A673 (cell line): ENCODE measurements at regions not wholly inside any gene's neighbourhood (a gene's known extent, or its start where the extent isn't known, plus 50 kb on each side); places are given as distances from the start of the nearest gene placed in this dataset.

ENCODE experiments used
- CTCF ChIP-seq: fragments of 300-800, 200-600 bp; sonication (generic); conservative IDR thresholded peaks from 2 replicates; pipeline ENCODE4 v1.5.1; 2017; ENCODE audit warnings: low read depth, mild to moderate bottlenecking, antibody characterized with exemption, low read length, moderate library complexity, mixed read lengths
- EZH2 ChIP-seq: fragments of 200-600 bp; sonication (generic); IDR thresholded peaks from 2 replicates; pipeline ENCODE4 v1.6.1; 2017; ENCODE audit warnings: borderline replicate concordance, low read depth, mild to moderate bottlenecking, mixed read lengths, antibody characterized with exemption, low read length; ENCODE audit not compliant: poor library complexity, severe bottlenecking

- no peak for TF ChIP-seq CTCF
- TF ChIP-seq EZH2: no peak
Measured at GRCh38 chr9:110136802-110137201, 71.2 kb downstream of the C9orf152 start.
